Bronchial epithelial cell (primary cell): ENCODE measurements at regions not wholly inside any gene's neighbourhood (a gene's known extent, or its start where the extent isn't known, plus 50 kb on each side); places are given as distances from the start of the nearest gene placed in this dataset.

ENCODE experiments used
- DNase-seq: peaks from one replicate; pipeline ENCODE4 v3.0.0-alpha.2; 2010; ENCODE audit warnings: low read depth
- FAIRE-seq: peaks from 2 replicates; lab custom pipeline; 2011; peaks lifted over from hg19 to GRCh38; lab: Jason Lieb, UNC
- H3K27me3 ChIP-seq: 2 replicates; pipeline ENCODE4 v1.5.1; 2011; ENCODE audit warnings: low read length; ENCODE audit not compliant: control insufficient read depth, insufficient read depth
- H3K36me3 ChIP-seq: 2 replicates; pipeline ENCODE4 v1.5.1; 2011; ENCODE audit warnings: low read length; ENCODE audit not compliant: control insufficient read depth, insufficient read depth
- H3K4me3 ChIP-seq: 2 replicates; pipeline ENCODE4 v1.5.1; 2011; ENCODE audit warnings: mild to moderate bottlenecking, low read depth, low read length, control low read depth
- TF ChIP-seq, protein P1 (sequence below): IDR thresholded peaks from 2 replicates; pipeline ENCODE4 v1.5.1; 2011; ENCODE audit warnings: mild to moderate bottlenecking, moderate library complexity, low read length, control low read depth, inconsistent platforms; ENCODE audit not compliant: insufficient read depth, severe bottlenecking

DNA sequence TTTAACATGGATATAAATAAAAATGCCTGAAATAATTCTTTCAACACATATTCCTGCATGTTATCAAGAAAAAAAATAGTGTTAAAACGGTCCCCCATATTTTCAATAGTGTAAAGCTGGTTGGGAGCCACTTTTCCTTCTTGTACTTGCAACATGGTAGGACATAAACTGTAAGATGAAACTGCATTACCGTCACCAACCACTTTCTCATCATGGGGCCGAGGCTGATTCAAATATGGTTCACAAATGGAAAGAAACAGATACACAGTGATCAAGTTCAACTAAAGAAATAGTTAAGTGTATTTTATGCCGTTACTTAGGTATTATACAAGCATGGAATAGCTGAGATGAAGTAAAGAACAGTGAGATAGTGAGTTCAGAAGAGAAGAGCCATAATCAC is 360.7 kb downstream of the ZEB2 start:
- H3K27me3 ChIP-seq: no peaks in the 10 kb centered on the region
- FAIRE-seq: no peak

DNA sequence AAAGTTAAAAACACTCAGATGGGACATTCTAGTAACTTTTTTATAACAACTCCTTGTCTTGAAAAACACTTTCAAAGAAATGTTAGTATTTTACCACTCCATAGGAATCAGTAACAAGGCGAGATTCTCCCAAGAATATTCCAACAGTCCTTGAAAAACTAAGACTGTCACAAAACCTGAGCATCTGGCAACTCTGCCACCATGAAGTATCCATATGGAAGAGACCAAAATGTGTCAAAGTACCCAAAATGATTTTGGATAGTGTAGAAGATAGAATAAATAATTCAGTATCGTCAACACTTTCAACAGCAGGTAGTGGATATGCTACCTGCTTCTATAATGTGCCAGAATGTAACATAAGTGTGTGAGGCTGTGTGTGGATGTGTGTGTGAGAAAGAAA is 361.8 kb downstream of the ZEB2 start:
- Histone ChIP-seq H3K36me3 (no peaks in the 10 kb centered on the region), H3K4me3 (no peak overlapping the region), H3K27me3 (no peaks in the 10 kb centered on the region)
- DNase-seq (no peak), FAIRE-seq (no peak)
- TF ChIP-seq, protein P1, sequence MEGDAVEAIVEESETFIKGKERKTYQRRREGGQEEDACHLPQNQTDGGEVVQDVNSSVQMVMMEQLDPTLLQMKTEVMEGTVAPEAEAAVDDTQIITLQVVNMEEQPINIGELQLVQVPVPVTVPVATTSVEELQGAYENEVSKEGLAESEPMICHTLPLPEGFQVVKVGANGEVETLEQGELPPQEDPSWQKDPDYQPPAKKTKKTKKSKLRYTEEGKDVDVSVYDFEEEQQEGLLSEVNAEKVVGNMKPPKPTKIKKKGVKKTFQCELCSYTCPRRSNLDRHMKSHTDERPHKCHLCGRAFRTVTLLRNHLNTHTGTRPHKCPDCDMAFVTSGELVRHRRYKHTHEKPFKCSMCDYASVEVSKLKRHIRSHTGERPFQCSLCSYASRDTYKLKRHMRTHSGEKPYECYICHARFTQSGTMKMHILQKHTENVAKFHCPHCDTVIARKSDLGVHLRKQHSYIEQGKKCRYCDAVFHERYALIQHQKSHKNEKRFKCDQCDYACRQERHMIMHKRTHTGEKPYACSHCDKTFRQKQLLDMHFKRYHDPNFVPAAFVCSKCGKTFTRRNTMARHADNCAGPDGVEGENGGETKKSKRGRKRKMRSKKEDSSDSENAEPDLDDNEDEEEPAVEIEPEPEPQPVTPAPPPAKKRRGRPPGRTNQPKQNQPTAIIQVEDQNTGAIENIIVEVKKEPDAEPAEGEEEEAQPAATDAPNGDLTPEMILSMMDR: no peak

More for the DNA sequence above, 360.7 kb downstream of the ZEB2 start:
- Histone ChIP-seq H3K36me3 (no peaks in the 10 kb centered on the region), H3K4me3 (no peak overlapping the region)
- no peak for DNase-seq
- TF ChIP-seq, protein P1: no peak

DNA sequence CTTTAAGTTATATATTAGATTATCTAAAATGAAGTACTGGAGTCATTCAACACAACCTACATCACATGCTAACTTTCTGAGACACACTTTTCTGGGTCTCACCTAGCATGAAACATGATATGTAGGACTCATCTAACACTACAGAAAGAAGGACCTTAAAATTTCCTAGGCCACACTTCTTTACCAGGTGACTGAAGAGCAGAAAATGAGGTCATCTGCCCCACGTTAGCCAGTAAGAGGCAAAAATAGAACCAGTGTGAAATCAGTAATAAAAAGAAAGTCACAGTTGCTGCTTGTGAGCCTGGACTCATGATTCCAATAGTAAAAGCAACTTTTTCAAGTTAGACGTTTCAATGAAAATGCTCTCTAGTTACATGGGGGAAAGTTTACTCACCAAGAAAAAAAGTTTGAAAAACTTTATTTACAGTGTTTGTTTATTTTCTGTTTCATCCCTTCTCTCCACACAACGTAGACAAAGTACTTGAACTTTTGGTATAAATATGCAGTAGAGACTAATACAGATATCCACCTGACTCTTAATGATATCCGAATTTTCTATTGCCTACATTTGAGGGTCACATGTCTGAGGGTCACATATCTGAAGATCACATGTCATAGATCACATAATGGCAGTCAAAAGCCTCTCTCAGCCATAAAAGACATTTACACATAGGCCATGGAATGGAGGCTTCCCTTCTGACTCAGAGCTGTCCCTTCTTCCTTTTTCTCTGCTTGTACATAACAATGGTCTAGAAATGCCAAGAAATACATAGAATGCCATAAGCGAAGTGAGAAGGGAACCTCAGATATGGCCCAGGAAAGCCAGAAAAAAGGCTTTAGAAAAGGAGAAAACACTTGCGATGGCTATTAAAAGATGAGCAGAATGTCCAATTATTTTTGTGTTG is 362.9 kb downstream of the ZEB2 start:
- DNase-seq: no peak
- TF ChIP-seq, protein P1: no peak
- Histone ChIP-seq H3K27me3 (no peaks in the 10 kb centered on the region), H3K36me3 (no peaks in the 10 kb centered on the region), H3K4me3 (no peak overlapping the region)
- no peak for FAIRE-seq

DNA sequence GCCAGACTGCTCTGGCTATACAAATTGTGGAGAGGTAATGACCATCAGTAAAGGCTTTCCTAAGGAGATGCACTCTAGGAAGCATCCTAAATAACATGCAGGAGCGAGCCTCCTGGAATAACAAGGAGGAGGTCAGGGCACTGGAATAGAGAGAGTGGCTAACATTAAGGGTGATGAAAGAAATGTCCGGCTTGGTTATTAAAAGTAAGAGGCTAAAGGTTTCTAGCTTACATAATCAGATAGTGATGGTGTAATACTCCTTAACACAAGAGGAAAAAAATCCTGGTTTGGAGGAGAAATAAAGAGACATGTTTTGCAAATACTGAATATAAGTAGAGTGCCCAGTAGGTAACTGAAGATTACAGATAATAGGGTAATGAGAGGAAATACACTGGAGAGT is 365.7 kb downstream of the ZEB2 start:
- no peaks in the 10 kb centered on the region for H3K36me3 ChIP-seq
- DNase-seq (no peak), FAIRE-seq (no peak)
- H3K27me3 ChIP-seq: no peaks in the 10 kb centered on the region
- TF ChIP-seq, protein P1: no peak
- H3K4me3 ChIP-seq: no peak overlapping the region

DNA sequence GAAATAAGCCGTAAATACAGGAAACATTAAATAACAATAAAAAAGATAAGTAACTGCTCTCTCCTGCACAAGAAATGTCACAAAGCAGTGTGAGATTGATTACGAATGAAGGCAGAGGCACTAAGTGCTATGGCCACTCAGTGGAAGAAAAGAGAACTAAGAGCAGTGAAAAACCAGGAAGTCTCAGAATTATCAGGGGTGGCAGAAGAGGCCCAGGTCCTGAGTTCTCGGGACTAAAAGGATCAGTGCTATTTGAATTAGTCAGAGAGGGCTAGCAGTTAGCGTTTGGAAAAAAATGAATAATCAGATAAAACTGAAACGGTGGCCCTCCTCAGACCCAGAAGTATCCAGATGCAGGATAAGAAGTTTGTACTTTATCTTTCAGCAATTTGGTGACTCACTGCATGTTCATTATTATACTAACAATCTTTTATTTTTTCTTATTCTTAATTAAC is 367.1 kb downstream of the ZEB2 start:
- no peaks in the 10 kb centered on the region for H3K27me3 ChIP-seq
- no peak for DNase-seq
- no peak for FAIRE-seq
- H3K4me3 ChIP-seq: no peak overlapping the region
- TF ChIP-seq, protein P1: no peak
- H3K36me3 ChIP-seq: no peaks in the 10 kb centered on the region
